Ovary (tissue), 3 donors: ENCODE measurements at regions not wholly inside any gene's neighbourhood (a gene's known extent, or its start where the extent isn't known, plus 50 kb on each side); places are given as distances from the start of the nearest gene placed in this dataset.

Source experiments
- EP300 ChIP-seq: sonication (generic); formaldehyde crosslinking; IDR thresholded peaks from one replicate; pipeline ENCODE4 v1.6.1; 2017; ENCODE audit warnings: antibody characterized with exemption
- TF ChIP-seq, protein P1 (sequence below), 3 donors: fragments of 450-650 bp in 2 of 3; fragments of 200-600 bp in 1 of 3; IDR thresholded peaks; one replicate each; pipeline versions ENCODE4 v1.5.1 to v1.8.0; 2016 to 2022; ENCODE audit warnings: antibody characterized with exemption in 3 of 3, mild to moderate bottlenecking in 1 of 3
- donor health status: DM: no; HTN: no; CAD: no.

DNA sequence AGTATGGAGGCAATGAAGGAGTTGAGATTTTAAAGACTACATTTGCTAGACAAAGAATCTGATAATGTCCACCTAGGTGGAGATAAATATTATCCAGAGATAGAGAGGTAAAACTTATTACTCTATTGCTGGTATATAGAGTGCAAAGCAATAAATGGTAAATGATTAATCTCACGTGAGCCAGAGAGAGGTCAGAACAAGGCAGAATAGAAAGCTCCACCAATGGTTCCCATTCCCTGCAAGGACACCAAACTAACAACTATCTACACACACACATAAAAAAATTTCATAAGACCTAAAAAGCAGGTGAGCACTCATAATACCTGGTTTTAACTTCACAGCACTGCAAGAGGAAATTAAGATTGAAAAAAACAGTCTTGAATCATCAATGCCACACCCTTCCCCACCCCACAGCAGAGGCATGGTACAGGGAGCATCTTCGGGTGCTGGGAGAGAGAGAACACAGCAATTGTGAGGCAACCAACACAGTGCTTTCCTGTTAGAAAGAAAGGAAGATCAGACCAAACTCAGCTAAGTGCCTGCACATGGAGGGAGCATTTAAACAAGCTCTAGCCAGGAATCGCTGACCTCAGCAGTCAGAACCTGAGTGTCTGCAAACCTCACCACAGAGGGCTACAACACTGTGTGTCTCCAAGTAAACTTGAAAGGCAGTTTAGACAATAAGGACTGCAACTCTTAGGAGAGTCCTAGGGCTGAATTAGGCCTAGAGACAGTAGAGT lies 1432.6 kb upstream of the TMEFF2 start:
- no peak for TF ChIP-seq EP300
- TF ChIP-seq, protein P1, sequence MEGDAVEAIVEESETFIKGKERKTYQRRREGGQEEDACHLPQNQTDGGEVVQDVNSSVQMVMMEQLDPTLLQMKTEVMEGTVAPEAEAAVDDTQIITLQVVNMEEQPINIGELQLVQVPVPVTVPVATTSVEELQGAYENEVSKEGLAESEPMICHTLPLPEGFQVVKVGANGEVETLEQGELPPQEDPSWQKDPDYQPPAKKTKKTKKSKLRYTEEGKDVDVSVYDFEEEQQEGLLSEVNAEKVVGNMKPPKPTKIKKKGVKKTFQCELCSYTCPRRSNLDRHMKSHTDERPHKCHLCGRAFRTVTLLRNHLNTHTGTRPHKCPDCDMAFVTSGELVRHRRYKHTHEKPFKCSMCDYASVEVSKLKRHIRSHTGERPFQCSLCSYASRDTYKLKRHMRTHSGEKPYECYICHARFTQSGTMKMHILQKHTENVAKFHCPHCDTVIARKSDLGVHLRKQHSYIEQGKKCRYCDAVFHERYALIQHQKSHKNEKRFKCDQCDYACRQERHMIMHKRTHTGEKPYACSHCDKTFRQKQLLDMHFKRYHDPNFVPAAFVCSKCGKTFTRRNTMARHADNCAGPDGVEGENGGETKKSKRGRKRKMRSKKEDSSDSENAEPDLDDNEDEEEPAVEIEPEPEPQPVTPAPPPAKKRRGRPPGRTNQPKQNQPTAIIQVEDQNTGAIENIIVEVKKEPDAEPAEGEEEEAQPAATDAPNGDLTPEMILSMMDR (IDR thresholded peaks at IDR 0.05): no peak
